ENCODE measurements at regions not wholly inside any gene's neighbourhood (a gene's known extent, or its start where the extent isn't known, plus 50 kb on each side); places are given as distances from the start of the nearest gene placed in this dataset.

DNA sequence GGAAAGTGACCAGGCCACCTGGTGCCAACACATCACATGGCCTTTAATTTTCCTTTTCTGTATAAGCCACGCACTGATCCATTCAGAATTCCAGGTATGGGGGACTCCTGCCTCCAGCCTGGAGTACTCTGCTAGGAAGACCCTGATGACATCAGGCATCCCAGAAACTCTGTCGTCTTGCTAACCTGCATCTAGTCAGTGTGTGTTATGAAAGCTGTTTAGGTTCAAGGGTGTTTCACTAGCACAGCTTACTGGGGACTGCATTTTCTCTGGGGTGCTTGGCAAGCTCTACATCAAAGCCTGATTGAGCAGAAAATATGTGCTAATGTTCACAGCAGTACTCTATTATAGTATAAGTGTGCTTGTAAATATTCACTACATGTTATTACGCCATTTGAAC is 100.6 kb upstream of the MGMT start:
- TF ChIP-seq EZH2 (IDR thresholded peaks at IDR 0.05) (no peak), EZH2phosphoT487 (IDR thresholded peaks at IDR 0.05) (no peak)
